Heart left ventricle (tissue), 16 donors: ENCODE measurements at regions not wholly inside any gene's neighbourhood (a gene's known extent, or its start where the extent isn't known, plus 50 kb on each side); places are given as distances from the start of the nearest gene placed in this dataset.

ENCODE experiments used
- ATAC-seq, 4 donors: fragments of 200-7000 bp; cut with Tn5 transposase; one replicate each; pipeline ENCODE4 v1.9.1; 2020 to 2022; ENCODE audit warnings: moderate library complexity in 4 of 4, mild to moderate bottlenecking in 3 of 4, moderate number of reproducible peaks in 1 of 4
- DNase-seq, 5 donors: peaks; one replicate each; pipeline ENCODE4 v3.0.0-alpha.2; 2020
- H3K27ac ChIP-seq, 12 donors: fragments of 200-600 bp; sonication (generic) in 4 of 12; one replicate each; pipeline versions ENCODE4 v1.5.0 to v1.8.0; 2016 to 2022; ENCODE audit warnings: mild to moderate bottlenecking in 2 of 12
- H3K27me3 ChIP-seq, 9 donors: fragments of 200-600 bp; sonication (generic) in 2 of 9; one replicate each; pipeline versions ENCODE4 v1.5.1 to v1.8.0; 2016 to 2022; ENCODE audit warnings: mild to moderate bottlenecking in 3 of 9
- H3K36me3 ChIP-seq, 9 donors: fragments of 200-600 bp; sonication (generic) in 2 of 9; one replicate each; pipeline versions ENCODE4 v1.5.0 to v1.8.0; 2018 to 2022; ENCODE audit warnings: mild to moderate bottlenecking in 2 of 9
- H3K4me1 ChIP-seq, 12 donors: fragments of 200-600 bp; sonication (generic) in 4 of 12; one replicate each; pipeline versions ENCODE4 v1.5.0 to v1.8.0; 2016 to 2022; ENCODE audit warnings: mild to moderate bottlenecking in 3 of 12
- H3K4me3 ChIP-seq, 12 donors: fragments of 200-600 bp; sonication (generic) in 4 of 12; one replicate each; pipeline versions ENCODE4 v1.5.0 to v1.8.0; 2017 to 2022; ENCODE audit warnings: mild to moderate bottlenecking in 9 of 12, moderate library complexity in 4 of 12
- H3K9me3 ChIP-seq, 12 donors: fragments of 200-600 bp; sonication (generic) in 4 of 12; one replicate each; pipeline versions ENCODE4 v1.5.0 to v1.8.0; 2016 to 2022; ENCODE audit warnings: mild to moderate bottlenecking in 1 of 12
- CTCF ChIP-seq, 12 donors: fragments of 200-600 bp; sonication (generic) in 4 of 12; IDR thresholded peaks; one replicate each; pipeline versions ENCODE4 v1.5.0 to v1.8.0; 2018 to 2022; ENCODE audit warnings: antibody characterized with exemption in 12 of 12, mild to moderate bottlenecking in 5 of 12
- POLR2A ChIP-seq, 2 donors: fragments of 450-650 bp; IDR thresholded peaks; one replicate each; pipeline ENCODE4 v1.6.1; 2017; ENCODE audit warnings: antibody characterized with exemption in 2 of 2, mild to moderate bottlenecking in 2 of 2, moderate library complexity in 2 of 2
- WGBS, 4 donors: extraction: QIAGEN DNeasy Blood & Tissue Kit in 2 of 4; methylation state at CpG; one replicate each; pipeline versions ENCODE4 v1.1.5 to v1.1.7; 2013 to 2018; 5-methylcytosine and 5-hydroxymethylcytosine counted together
- intact Hi-C, 10 donors: fragments of 100-400 bp; cut with DNase I; formaldehyde crosslinking; loops; one replicate each; pipeline versions ENCODE4 v1.11.1 to v1.14.2; 2022
- donor health status: ischemic (EF 13 %, LVEDD 7.1; RV severe dilation, severe dysfunction).
- donor health status: healthy with polysubstance abuse.
- donor health status: DM: no; HTN: yes; CAD: no.
- donor health status: DM: no; HTN: no; CAD: no.
- donor health status: ischemic (EF 25% LVEDD 6.9; RV normal size, moderate dysfunction).
- donor health status: ischemic (EF 25% LVEDD 5.7; RV mildly dilated, moderate dysfunction).
- donor health status: healthy.
- donor health status: DM: yes; HTN: yes; CAD: no.
- donor health status: ischemic (EF 35%, LVEDD 5.7; RV mildly dilated, moderate dysfunction).
- donor health status: nonischemic (EF 11% LVEDD 7.7; RV severe dilation, severe dysfunction).
- donor health status: DM: yes; HTN: yes; CAD: no.
- donor health status: PGD.
- donor health status: ischemic (EF 29% LVEDD 5.4; RV normal size, mild dysfunction).
- donor health status: nonischemic (EF 23%, LVEDD 6.1; RV moderate dilation, normal function).

- no peaks in the 10 kb centered on the region for H3K27me3 ChIP-seq
- H3K36me3 ChIP-seq, result no peaks in the 10 kb centered on the region
- H3K27ac ChIP-seq, result no peak overlapping the region
- TF ChIP-seq POLR2A (IDR thresholded peaks at IDR 0.05) (no peak), CTCF (IDR thresholded peaks at IDR 0.05) (no peak)
- DNase-seq (no peak), ATAC-seq (no peak)
- 92 to 95% (median 92%) methylated on average over 3 of the region's 3 CpGs for WGBS, 4 donors
- no peak overlapping the region for H3K4me3 ChIP-seq
- H3K9me3 ChIP-seq, result no peaks in the 10 kb centered on the region
- H3K4me1 ChIP-seq, result no peaks in the 10 kb centered on the region
- intact Hi-C loops, result no loop called here
Observed at GRCh38 chr2:129085386-129085785, 766.7 kb upstream of the HS6ST1 start.

GRCh38 chr2:129087133-129087813 is 768.6 kb upstream of the HS6ST1 start:
- Histone ChIP-seq H3K4me3 (no peak overlapping the region), H3K27ac (no peak overlapping the region), H3K4me1 (no peaks in the 10 kb centered on the region), H3K9me3 (no peaks in the 10 kb centered on the region), H3K36me3 (no peaks in the 10 kb centered on the region), H3K27me3 (no peaks in the 10 kb centered on the region)
- WGBS, 4 donors, result 52 to 60% (median 55%) methylated on average over 2 of the region's 2 CpGs
- ATAC-seq, result peak in 3 of 4 donors; percentile 58 to 78 (median 72)
- intact Hi-C loops, result no loop called here
- TF ChIP-seq CTCF (IDR thresholded peaks at IDR 0.05) (no peak), POLR2A (IDR thresholded peaks at IDR 0.05) (no peak)
- DNase-seq, result peak in 1 of 5 donors; percentile 31

GRCh38 chr2:129091620-129092019 is 773.0 kb upstream of the HS6ST1 start:
- no peak for TF ChIP-seq CTCF (IDR thresholded peaks at IDR 0.05)
- TF ChIP-seq POLR2A (IDR thresholded peaks at IDR 0.05), result no peak
- intact Hi-C loops, result no loop called here
- no peaks in the 10 kb centered on the region for H3K9me3 ChIP-seq
- DNase-seq (no peak), ATAC-seq (no peak)
- H3K36me3 ChIP-seq, result no peaks in the 10 kb centered on the region
- no peak overlapping the region for H3K4me3 ChIP-seq
- no peaks in the 10 kb centered on the region for H3K4me1 ChIP-seq
- WGBS, 4 donors, result 78 to 94% (median 93%) methylated on average over 3 of the region's 3 CpGs
- no peaks in the 10 kb centered on the region for H3K27me3 ChIP-seq
- no peak overlapping the region for H3K27ac ChIP-seq

GRCh38 chr2:129092956-129093355 is 774.3 kb upstream of the HS6ST1 start:
- ATAC-seq, result no peak
- DNase-seq, result no peak
- 86 to 93% (median 87%) methylated on average over 5 of the region's 5 CpGs for WGBS, 4 donors
- Histone ChIP-seq H3K36me3 (no peaks in the 10 kb centered on the region), H3K4me3 (no peak overlapping the region), H3K9me3 (no peaks in the 10 kb centered on the region), H3K27ac (no peak overlapping the region), H3K27me3 (no peaks in the 10 kb centered on the region), H3K4me1 (no peaks in the 10 kb centered on the region)
- intact Hi-C loops, result no loop called here
- no peak for TF ChIP-seq CTCF (IDR thresholded peaks at IDR 0.05)
- TF ChIP-seq POLR2A (IDR thresholded peaks at IDR 0.05), result no peak
